DMS153 treated with DMSO at 0.1 percent for 48 hours (cell line): ENCODE measurements at regions not wholly inside any gene's neighbourhood (a gene's known extent, or its start where the extent isn't known, plus 50 kb on each side); places are given as distances from the start of the nearest gene placed in this dataset.

Experiments used
- DNase-seq: peaks from one replicate; lab custom pipeline; 2025; ENCODE audit not compliant: unreplicated experiment; lab: John Stamatoyannopoulos, UW

DNA sequence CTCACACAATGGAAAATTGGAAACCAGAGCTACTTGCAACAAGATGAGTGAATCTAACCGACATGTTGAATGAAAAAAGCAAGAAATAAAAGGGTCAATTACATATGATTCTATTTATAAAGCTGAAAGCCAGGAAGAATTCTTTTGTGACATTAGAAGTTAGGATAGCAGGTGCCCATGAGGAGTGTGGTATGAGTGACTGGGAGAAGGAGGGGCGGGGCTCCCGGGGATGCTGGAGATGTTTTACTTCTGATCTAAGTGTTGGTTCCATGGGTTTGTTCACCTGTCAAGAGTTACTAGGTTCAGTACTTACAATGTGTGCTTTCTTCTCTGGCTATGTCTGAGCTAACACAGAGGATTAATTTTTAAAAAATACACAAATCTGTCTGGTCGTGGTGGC lies 60.8 kb downstream of the NSMCE3 start:
- DNase-seq = no peak

DNA sequence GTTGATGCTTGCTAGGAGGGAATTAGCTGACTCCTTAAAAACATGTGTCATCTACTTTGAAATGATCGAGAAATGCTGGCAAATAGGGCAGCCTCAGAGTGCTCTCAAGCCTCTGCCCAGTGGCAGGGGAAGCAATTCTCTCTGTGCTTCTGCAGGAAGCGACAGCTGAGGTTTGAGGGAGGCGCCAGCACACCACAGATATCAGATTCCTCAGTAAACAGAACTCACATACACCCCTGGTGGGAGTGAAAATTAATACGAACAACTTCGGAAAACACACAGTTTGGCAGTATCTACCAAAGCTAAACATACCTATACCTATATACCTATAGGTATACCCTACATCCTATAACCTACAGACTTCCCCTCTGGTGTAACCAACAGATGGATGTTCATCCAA lies 61.3 kb downstream of the NSMCE3 start:
- DNase-seq = peak; percentile 26

DNA sequence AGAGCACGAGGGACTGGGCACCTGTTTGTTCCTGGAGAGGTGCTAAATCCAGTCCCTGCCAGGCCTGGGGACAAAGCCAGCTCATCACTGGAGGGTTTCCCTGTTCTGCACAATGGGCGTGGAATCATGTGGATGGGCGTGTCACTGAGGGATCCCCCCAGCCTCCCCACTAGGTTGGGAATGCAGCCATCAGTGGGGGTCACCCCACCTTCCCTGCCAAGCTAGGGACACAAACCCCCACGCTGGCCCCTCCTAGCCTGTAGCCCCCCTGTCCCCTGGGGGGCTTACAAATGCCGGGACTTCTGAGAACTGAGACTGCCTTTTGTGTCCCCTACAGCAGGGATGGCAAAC lies 61.9 kb downstream of the NSMCE3 start:
- DNase-seq = no peak

DNA sequence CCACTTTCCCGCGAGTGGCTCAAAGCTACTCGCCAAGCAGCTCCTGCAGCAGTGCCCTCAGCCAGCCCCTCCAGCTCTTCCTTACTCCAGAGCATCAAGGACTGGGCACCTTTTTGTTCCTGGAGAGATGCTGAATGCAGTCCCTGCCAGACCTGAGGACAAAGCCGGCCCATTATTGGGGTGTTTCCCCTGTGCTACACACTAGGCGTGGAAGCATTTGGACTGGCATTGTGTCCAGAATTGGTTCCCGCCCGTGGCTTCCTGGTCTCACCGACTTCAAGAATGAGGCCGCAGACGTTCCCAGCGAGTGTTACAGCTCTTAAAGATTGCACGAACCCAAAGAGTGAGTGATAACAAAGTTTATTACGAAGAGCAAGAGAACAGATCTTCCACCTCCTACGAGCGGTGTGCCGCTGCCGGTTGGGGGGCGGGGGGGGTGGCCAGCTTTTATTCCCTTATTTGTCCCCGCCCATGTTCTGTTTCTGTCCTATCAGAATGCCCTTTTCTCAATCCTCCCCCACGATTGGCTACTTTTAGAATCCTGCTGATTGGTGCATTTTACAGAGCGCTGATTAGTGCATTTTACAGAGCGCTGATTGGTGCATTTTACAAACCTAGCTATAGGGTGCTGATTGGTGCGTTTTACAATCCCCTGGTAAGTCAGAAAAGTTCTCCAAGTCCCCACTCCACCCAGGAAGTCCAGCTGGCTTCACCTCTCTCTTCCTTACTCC lies 62.4 kb downstream of the NSMCE3 start:
- DNase-seq = no peak

DNA sequence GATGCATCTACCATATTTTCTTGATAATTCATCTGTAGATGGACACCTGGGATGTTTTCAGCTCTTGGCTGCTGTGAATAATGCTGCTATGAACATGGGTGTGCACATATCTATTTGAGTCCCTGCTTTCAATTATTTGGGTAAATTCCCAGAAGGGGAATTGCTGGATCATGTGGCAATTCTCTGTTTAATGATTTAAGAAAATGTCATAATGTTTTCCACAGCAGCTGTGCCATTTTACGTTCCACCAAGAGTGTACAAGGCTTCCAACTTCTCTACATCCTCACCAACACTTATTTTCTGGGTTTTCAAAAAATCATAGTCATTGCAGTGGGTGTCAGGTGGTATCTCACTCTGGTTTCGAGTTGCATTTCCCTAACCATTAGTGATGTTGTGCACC lies 64.4 kb downstream of the NSMCE3 start:
- no peak for DNase-seq

DNA sequence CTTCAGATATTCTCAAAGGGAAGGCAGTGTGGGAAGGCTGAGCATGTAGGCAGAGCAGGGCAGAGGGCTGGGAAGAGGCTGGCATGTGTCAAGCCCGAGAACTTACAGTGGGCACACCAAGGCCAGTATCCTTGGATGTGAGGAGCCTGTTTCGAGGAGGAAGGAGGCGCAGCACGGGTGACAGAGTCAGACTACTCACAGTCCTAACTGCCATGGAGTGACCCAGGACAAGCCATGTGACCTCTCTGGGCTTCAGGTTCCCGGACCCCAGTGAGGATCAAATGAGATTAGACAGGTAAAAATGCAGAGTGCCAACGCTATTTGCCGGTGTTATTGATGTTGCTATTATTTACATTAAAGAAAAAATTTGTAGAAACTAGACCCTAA lies 65.3 kb downstream of the NSMCE3 start:
- no peak for DNase-seq

DNA sequence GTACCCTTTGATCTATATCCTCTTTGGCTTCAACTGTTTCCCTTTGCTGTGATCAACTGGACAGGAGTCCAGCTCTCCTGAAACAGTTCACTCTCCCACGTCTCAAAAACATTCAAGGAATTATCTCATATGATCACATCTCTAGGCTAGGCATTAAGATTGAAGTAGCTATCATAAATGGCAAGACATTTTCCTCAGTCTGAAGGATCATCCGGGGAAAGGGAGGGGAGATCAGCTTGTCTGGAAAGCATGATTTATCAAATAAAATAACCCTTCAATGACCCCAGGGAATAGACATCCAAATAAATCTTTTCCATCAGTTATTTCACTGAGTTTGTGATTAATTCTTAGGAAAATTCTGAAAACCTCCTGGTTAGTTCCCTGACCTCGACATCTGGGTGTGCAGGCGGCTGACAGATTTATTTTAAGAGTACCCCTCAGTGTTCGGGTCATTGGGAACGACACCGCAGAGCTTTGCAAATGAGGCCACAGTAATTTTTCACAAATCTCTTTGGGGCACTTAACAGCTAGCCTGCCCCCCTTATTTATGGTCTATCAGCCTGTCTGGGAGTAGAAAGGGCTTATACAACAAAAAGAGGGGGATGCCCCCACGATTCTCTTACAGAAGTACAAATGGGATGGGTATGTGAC lies 65.8 kb downstream of the NSMCE3 start:
- DNase-seq = no peak

DNA sequence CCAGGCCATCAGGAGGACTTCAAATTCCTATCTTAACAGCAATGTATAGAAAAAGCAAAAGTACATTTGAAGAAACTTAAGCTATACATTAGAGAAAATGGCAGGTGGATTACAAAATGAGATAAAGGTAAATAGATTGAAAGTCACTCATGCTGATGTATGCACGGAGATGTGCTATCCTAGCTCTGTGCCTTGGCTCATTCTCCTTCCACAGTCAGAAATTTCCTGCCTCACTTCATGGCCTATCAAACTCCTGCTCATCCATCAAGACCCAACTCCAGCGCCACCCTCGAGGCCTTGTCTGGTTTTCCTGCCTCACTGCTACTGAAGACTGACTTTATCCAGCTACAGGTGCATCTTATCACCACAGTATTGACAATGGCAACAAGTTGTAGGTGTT lies 72.9 kb downstream of the NSMCE3 start:
- no peak for DNase-seq

DNA sequence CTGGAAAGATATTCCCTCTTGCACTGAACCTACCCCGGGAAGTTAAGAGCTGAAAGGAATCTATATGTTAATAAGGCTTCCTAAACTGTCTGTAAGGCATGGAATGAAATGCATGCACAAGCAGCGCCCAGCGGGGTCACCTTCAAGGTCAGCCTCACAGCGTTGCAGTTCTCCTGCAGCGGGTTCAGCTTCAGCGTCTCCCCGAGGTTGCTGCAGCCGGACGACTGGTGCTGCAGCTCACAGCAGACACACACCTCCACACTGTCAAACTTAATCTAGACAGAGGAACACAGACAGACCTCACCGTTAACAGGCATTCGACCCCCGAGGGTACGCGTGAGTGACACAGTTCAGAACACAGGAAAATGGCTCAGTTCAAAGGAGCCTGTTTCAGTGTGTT lies 73.3 kb downstream of the NSMCE3 start:
- DNase-seq = no peak

DNA sequence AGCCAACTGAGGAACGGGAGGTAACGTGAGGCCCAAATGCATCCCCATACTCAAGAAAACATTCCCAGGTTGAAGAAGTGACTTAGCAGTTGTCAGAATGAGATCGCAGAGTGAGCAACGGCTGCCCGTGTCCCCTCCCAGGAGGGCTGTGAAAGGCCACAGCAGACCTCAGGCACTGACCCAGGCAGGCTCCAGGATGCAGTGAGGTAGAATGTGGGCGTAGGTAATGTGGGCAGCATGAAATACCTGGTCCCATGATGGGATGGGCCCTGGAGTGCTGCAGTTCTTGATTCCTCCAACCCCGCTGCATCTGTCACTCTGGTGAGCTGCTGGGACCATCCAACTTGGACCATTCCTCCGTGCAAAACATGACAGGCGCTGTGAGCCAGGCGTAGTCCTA lies 74.8 kb downstream of the NSMCE3 start:
- no peak for DNase-seq

DNA sequence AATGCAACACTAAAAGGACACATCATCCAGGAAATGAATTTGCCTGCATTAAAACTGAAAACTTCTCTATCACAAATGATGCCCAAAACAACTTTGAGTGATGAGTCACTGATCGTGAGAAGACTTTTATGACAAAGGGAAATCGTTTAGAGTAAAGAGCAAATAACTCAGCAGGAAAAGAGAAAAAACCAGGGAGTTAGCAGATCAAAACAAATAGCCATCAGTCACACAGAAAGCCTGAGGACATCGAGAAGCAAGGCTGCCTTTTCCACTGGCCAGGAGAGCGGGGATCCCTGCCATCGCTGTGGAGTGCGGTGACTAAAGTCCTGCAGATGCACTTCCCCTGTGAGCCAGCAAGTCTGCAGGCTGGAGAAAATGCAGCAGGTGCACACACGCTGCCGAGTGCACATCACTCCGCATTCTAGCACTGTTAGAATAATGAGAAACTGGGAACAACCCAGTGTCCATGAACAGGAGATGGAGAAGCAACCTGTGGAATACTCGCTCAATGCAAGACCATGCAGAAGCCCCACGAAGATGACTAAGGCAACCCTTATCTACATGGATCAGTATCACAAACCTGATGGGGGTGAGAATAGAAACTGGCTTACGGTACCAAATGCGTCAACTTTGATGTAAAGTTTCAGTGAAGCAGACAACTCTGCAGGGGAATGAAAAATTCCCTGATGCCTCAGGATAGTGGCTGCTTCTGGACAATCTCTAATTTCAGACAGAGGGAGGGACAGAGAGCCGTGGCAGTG lies 86.4 kb downstream of the NSMCE3 start:
- DNase-seq = no peak

DNA sequence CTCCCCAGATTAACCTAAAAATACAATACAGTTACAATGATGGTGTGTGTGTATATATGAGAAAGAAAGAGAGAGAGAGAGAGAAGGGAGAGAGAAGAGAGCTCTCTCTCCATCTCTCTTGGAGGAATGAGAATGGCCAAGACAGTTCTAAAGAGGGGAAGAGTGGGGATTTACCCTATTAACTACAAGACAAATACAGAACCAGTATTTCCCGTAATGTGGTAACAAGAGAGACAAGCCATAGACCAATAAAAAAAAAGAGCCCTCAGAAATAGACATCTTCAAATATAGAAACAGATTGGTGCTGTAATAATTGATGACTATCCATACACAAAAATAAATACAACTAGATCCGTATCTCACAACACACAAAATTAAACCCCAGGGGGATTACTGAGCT lies 87.0 kb downstream of the NSMCE3 start:
- DNase-seq = no peak

DNA sequence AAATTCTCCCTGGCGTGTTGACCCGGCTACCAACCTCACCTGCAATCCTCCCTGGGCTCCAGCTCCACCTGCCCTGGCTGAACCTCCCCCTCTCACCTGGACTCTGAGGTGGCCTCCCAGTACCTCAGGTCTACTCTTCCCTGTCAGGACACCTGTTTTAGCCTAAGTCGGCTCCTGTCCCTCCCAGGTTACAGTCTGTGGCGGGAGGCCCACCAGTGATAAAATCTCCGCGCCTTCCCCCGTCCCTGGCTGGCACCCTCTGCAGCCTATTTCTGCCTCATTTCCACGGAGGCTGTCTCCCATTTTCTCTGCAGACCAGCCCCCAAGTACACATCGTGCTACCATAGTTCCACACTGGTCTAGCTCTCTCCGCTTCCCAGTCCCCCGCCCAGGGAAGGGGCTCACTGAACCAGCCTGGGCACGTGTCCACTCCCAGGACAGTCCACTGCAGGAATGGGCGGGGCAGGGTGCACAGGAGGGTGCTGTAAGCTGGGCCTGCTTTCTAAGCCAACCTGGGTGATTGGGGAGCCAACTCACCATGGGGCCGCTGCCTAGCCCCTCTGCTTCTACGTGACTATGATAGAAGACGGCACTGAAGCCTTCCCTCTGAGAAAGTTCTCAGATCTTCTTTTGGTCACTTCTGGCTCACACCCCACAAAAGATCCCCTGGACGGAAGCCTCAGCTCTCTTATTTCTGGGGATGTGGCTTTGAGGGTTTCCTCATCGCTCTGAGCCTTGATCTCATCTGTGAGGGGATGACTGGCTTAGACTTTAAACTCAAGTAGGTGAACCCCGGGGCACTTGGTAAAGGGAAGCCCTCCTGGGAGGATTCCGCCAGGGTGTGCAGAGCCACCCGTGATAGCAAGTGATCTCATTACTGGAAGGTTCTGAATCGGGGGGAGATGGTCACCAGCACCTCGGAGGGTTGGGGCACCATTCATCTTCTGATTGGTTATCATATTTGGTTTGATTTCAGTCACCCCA lies 96.6 kb downstream of the NSMCE3 start:
- DNase-seq = no peak

DNA sequence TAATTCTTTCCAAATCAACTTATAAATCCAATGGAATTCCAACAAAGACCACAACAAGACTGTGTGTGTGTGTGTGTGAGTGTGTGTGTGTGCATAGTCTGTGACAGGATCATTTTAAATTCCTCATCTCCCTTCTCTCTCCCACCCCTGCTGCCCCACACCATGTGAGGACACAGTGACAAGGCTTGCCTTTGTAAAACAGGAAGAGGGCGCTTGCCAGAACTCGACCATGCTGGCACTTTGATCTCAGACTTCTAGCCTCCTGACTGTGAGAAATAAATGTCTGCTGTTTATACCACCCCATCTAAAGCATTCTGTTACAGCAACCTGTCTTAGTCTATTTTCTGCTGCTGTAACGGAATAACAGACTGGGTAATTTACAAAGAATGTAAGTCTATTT lies 99.1 kb downstream of the NSMCE3 start:
- DNase-seq = no peak
